NCI-H2081 (cell line): ENCODE measurements at regions not wholly inside any gene's neighbourhood (a gene's known extent, or its start where the extent isn't known, plus 50 kb on each side); places are given as distances from the start of the nearest gene placed in this dataset.
"Not testable (repeated sequence)": the region's sequence is repeated elsewhere in the genome, so short reads cannot be mapped to it uniquely, and the experiment has no call there.

Source experiments
- DNase-seq, 2 experiments: peaks; one replicate each; lab custom pipeline; 2025; lab: John Stamatoyannopoulos, UW

- DNase-seq, result no peak
Measured at GRCh38 chr3:197430934-197431333, 124.8 kb downstream of the BDH1 start.

GRCh38 chr3:197430502-197430901 lies 125.3 kb downstream of the BDH1 start:
- DNase-seq, result no peak

- no peak for DNase-seq
Measured at GRCh38 chr3:197428952-197429351, 126.8 kb downstream of the BDH1 start.

- DNase-seq, result no peak
Measured at GRCh38 chr3:197428117-197428801, 127.5 kb downstream of the BDH1 start.

- no peak for DNase-seq
Measured at GRCh38 chr3:197427021-197427420, 128.6 kb upstream of the DLG1 start.

- no peak for DNase-seq
Measured at GRCh38 chr3:197426121-197426566, 127.7 kb upstream of the DLG1 start.

- no peak for DNase-seq
Measured at GRCh38 chr3:197425485-197426120, 127.2 kb upstream of the DLG1 start.

- no peak for DNase-seq
Measured at GRCh38 chr3:197424674-197425484, 126.5 kb upstream of the DLG1 start.

- DNase-seq, result no peak
Measured at GRCh38 chr3:197424266-197424665, 125.9 kb upstream of the DLG1 start.

GRCh38 chr3:197423376-197423775 lies 125.0 kb upstream of the DLG1 start:
- DNase-seq, result no peak

- no peak for DNase-seq
Measured at GRCh38 chr3:197422506-197422905, 124.1 kb upstream of the DLG1 start.

GRCh38 chr3:197421021-197421420 lies 122.6 kb upstream of the DLG1 start:
- no peak for DNase-seq

- no peak for DNase-seq
Measured at GRCh38 chr3:197420566-197420965, 122.2 kb upstream of the DLG1 start.

GRCh38 chr3:197420115-197420514 lies 121.7 kb upstream of the DLG1 start:
- DNase-seq, result no peak

- DNase-seq, result no peak
Measured at GRCh38 chr3:197419696-197420095, 121.3 kb upstream of the DLG1 start.

GRCh38 chr3:197417911-197418618 lies 119.7 kb upstream of the DLG1 start:
- DNase-seq, result no peak

- no peak for DNase-seq
Measured at GRCh38 chr3:197417441-197417840, 119.0 kb upstream of the DLG1 start.

GRCh38 chr3:197411899-197412298 lies 113.5 kb upstream of the DLG1 start:
- DNase-seq, result not testable (repeated sequence)

GRCh38 chr3:197410170-197410569 lies 111.8 kb upstream of the DLG1 start:
- DNase-seq, result not testable (repeated sequence)

GRCh38 chr3:197408177-197408957 lies 110.0 kb upstream of the DLG1 start:
- no peak for DNase-seq

- no peak for DNase-seq
Measured at GRCh38 chr3:197407526-197407925, 109.1 kb upstream of the DLG1 start.
